BE2C (cell line): ENCODE measurements at regions not wholly inside any gene's neighbourhood (a gene's known extent, or its start where the extent isn't known, plus 50 kb on each side); places are given as distances from the start of the nearest gene placed in this dataset.
A peak's percentile ranks its signal among the peaks of the same experiment; 100 is the strongest.

ENCODE experiments used
- DNase-seq: peaks from one replicate; pipeline ENCODE4 v3.0.0-alpha.2; 2020
- H3K27me3 ChIP-seq: fragments of 250-450 bp; sonication (Bioruptor Pico); 2 replicates; pipeline ENCODE4 v1.5.1; 2020; ENCODE audit warnings: mild to moderate bottlenecking
- H3K36me3 ChIP-seq: fragments of 250-450 bp; sonication (Bioruptor Pico); 2 replicates; pipeline ENCODE4 v1.5.1; 2020; ENCODE audit warnings: mild to moderate bottlenecking
- H3K4me1 ChIP-seq: fragments of 250-450 bp; sonication (Bioruptor Pico); 2 replicates; pipeline ENCODE4 v1.5.1; 2020
- H3K4me3 ChIP-seq: 2 replicates; pipeline ENCODE4 v1.5.1; 2011; ENCODE audit warnings: low read depth, low read length
- H3K9me3 ChIP-seq: fragments of 250-450 bp; sonication (Bioruptor Pico); 2 replicates; pipeline ENCODE4 v1.5.1; 2020
- TF ChIP-seq, protein P1 (sequence below): IDR thresholded peaks from 2 replicates; pipeline ENCODE4 v1.5.1; 2012; ENCODE audit warnings: mild to moderate bottlenecking, low read depth, low read length

DNA sequence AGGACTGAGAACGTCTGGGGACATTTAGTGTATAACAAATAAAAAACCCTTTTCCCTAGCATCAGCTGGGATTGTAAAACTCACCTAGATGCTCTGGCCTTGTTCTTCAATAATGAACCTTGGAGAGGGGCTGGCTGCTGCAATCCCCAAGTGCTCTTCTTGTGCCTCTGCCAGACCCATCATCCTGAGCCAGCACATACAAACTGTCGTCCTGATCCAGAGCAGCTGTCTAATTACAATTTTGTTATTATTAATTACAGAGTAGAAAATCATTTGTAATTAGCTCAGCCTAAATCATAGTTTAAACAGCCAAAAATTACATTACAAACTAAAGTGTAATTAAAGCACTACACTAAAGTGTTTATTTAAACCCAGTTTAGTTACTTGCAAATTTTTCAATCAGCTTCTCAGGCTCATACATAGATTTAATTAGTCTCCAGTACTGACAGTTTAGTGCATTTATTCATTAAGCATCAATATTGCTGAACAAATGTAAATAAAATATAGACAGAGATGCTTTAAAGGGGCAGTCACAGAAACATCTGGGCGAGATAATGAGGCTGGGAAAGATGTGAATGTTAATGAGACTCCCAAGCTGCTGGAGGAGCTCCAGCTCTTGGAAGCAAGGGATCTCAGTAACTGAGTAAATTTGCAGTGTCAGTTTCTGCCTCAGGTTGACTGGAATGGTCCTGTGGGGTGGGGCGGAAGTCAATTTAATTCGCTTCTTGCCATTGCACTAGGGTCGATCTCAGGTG lies 632.3 kb upstream of the TLE4 start:
- TF ChIP-seq, protein P1, sequence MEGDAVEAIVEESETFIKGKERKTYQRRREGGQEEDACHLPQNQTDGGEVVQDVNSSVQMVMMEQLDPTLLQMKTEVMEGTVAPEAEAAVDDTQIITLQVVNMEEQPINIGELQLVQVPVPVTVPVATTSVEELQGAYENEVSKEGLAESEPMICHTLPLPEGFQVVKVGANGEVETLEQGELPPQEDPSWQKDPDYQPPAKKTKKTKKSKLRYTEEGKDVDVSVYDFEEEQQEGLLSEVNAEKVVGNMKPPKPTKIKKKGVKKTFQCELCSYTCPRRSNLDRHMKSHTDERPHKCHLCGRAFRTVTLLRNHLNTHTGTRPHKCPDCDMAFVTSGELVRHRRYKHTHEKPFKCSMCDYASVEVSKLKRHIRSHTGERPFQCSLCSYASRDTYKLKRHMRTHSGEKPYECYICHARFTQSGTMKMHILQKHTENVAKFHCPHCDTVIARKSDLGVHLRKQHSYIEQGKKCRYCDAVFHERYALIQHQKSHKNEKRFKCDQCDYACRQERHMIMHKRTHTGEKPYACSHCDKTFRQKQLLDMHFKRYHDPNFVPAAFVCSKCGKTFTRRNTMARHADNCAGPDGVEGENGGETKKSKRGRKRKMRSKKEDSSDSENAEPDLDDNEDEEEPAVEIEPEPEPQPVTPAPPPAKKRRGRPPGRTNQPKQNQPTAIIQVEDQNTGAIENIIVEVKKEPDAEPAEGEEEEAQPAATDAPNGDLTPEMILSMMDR = no peak
- Histone ChIP-seq H3K4me1 (no peaks in the 10 kb centered on the region), H3K9me3 (no peaks in the 10 kb centered on the region), H3K27me3 (no peaks in the 10 kb centered on the region), H3K36me3 (no peaks in the 10 kb centered on the region), H3K4me3 (no peak overlapping the region)
- DNase-seq = no peak

DNA sequence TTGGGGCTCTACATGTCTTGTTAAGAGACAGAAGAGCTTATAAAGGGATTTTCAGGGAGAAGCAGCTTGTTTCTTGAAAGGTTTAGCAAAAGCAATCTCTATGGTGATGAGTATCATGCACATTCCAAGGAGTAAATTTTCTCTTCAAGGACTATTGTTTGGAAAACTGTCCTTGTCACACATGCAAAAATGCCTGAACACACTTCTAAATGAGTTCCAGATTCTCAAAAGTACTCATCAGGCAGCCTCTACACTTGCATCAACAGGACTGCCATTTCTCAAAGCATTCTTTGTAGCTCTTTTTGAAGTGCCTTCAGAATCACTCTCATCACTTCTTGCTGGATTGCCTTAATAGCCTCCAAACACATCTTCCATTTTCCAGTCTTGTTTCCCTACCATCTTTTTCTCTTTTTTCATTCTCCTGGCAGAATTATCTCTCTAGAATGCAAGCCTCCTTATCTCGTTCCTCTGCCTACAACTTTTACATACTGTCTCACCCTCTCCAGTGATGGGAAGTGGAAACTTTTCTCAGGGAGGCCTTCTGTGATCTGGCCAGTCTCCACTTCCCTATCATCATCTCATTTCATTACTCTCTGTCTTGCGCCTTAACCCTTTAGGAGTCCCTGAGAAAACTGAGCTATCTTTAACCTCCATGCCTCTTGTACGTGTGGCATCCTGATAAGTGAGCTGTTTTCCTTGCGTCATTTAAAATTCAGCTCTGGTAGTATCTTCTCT lies 631.5 kb upstream of the TLE4 start:
- H3K9me3 ChIP-seq = no peaks in the 10 kb centered on the region
- TF ChIP-seq, protein P1 = no peak
- no peak for DNase-seq

DNA sequence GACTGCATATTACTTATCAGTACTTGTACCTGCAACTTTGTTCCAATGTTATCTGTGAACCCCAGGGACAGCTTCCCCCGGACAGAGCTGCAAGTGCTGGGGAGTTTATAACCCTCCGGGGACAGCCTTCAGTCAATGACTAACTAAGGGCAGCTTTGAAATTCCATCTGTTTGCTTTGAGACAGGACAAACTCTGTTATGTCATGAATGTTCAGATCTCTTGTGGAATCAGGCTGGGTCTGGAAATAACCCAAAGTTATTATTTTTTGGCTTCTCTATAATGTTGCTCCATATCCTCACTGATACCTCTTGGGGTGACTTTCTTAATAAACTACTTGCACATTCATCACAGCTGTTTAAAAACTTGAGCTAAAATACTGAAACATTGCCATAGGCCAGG lies 617.5 kb upstream of the TLE4 start:
- DNase-seq = no peak
- no peaks in the 10 kb centered on the region for H3K36me3 ChIP-seq
- no peaks in the 10 kb centered on the region for H3K27me3 ChIP-seq
- H3K4me3 ChIP-seq = no peak overlapping the region
- TF ChIP-seq, protein P1 = no peak
- no peaks in the 10 kb centered on the region for H3K4me1 ChIP-seq
- H3K9me3 ChIP-seq = peaks cover 6% of the 10 kb centered on the region; the same call in 1 of the 2 replicates

More for the DNA sequence above, 631.5 kb upstream of the TLE4 start:
- H3K36me3 ChIP-seq = no peaks in the 10 kb centered on the region
- no peaks in the 10 kb centered on the region for H3K27me3 ChIP-seq
- H3K4me3 ChIP-seq = no peak overlapping the region
- no peaks in the 10 kb centered on the region for H3K4me1 ChIP-seq

DNA sequence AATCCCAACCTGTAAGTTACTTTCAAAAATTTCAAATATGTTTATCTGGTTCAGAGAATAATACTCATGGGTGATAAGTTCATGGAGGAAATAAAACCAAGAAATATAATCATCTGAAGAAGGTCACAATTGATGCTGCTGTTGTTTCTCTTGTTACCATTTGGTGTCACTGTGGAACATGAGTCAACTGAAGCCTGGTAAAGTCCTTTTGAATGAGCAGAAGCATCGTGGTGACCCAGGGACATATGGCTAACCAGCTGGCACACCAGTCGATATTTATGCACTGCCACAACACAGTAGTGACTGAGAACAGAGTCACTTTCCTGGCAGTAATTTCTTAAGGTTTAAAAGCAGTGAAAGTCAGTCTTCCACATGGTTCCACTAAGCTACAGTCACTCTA lies 612.9 kb upstream of the TLE4 start:
- H3K4me3 ChIP-seq = no peak overlapping the region

DNA sequence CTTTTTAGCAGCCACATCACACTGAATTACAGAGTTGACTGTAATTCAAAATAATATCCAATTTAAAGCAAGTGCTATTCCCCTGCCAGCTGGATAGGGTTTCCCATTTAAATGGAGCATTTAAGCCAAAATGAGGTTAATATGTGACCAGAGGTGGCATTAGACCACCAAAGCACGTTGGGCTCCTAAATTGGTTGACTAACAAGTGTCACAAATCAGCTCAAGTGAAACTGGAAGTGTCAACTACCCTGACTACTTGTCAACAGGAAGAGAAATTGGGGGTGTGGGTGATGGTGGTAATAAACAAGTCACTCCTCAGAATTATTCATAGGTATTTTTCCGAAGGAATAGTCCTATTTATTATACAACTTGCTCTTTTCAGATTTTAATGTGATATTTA lies 609.6 kb upstream of the TLE4 start:
- TF ChIP-seq, protein P1 = no peak
- Histone ChIP-seq H3K4me1 (no peaks in the 10 kb centered on the region), H3K4me3 (no peak overlapping the region), H3K36me3 (no peaks in the 10 kb centered on the region), H3K9me3 (0 out of 2 replicates have a peak, but pooled peaks cover 3% of the 10 kb centered on the region), H3K27me3 (no peaks in the 10 kb centered on the region)
- DNase-seq = no peak

More for the DNA sequence above, 612.9 kb upstream of the TLE4 start:
- Histone ChIP-seq H3K4me1 (no peaks in the 10 kb centered on the region), H3K27me3 (no peaks in the 10 kb centered on the region), H3K36me3 (no peaks in the 10 kb centered on the region), H3K9me3 (0 out of 2 replicates have a peak, but pooled peaks cover 3% of the 10 kb centered on the region)
- TF ChIP-seq, protein P1 = peak; percentile 68
- peak; percentile 23 for DNase-seq

DNA sequence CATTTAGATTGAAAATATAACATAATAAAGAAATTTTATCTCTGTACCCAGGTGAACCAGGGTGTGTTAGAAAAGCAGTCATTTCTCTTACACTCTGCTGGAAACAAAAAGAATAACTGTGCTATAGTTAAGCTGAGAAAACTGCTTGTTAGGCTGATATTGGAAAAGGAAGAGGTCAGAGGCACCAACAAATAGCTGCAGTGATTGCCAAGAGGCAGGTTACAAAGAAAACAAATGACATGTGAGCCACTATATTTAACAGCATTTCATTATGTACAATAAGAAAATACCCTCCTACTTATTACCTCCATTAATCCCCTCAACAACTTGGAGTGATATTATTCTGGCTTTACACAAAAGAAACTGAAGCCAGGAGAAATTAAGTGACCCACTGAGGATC lies 607.9 kb upstream of the TLE4 start:
- Histone ChIP-seq H3K4me3 (no peak overlapping the region), H3K27me3 (no peaks in the 10 kb centered on the region), H3K36me3 (no peaks in the 10 kb centered on the region), H3K9me3 (0 out of 2 replicates have a peak, but pooled peaks cover 2% of the 10 kb centered on the region), H3K4me1 (no peaks in the 10 kb centered on the region)
- no peak for DNase-seq
- TF ChIP-seq, protein P1 = no peak
